B cell (primary cell): ENCODE measurements at regions not wholly inside any gene's neighbourhood (a gene's known extent, or its start where the extent isn't known, plus 50 kb on each side); places are given as distances from the start of the nearest gene placed in this dataset.

ENCODE experiments used
- EZH2 ChIP-seq: IDR thresholded peaks from 2 replicates; pipeline ENCODE4 v1.6.1; 2012; ENCODE audit warnings: borderline replicate concordance, low read depth, mild to moderate bottlenecking, moderate library complexity, low read length; ENCODE audit not compliant: insufficient read depth, poor library complexity, severe bottlenecking
- TF ChIP-seq, protein P1 (sequence below): fragments of 200-600 bp; IDR thresholded peaks from one replicate; pipeline ENCODE4 v1.8.0; 2022; ENCODE audit warnings: antibody characterized with exemption, mild to moderate bottlenecking

DNA sequence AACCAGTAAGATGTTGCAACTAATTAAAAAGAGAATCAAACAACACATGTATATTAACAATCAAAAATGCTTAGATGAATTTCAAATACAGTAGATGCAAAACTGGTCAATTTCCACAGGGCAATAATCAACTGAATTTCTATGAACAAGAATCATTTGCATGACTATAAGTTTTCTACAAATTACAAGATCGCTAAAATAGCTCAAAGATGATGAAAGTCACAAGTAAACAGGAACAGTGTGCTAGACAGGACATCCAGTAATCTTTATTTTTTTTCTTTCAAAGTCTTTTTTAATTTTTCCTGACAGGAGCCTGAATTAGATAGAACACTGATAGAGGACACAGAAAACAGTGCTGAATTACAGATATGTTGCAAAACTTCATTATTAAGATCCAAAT is 608.2 kb upstream of the DAB2 start:
- TF ChIP-seq, protein P1, sequence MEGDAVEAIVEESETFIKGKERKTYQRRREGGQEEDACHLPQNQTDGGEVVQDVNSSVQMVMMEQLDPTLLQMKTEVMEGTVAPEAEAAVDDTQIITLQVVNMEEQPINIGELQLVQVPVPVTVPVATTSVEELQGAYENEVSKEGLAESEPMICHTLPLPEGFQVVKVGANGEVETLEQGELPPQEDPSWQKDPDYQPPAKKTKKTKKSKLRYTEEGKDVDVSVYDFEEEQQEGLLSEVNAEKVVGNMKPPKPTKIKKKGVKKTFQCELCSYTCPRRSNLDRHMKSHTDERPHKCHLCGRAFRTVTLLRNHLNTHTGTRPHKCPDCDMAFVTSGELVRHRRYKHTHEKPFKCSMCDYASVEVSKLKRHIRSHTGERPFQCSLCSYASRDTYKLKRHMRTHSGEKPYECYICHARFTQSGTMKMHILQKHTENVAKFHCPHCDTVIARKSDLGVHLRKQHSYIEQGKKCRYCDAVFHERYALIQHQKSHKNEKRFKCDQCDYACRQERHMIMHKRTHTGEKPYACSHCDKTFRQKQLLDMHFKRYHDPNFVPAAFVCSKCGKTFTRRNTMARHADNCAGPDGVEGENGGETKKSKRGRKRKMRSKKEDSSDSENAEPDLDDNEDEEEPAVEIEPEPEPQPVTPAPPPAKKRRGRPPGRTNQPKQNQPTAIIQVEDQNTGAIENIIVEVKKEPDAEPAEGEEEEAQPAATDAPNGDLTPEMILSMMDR, result no peak
- TF ChIP-seq EZH2, result no peak
